MM.1S (cell line): ENCODE measurements at regions not wholly inside any gene's neighbourhood (a gene's known extent, or its start where the extent isn't known, plus 50 kb on each side); places are given as distances from the start of the nearest gene placed in this dataset.

Experiments
- CTCF ChIP-seq: fragments of 300-600 bp; sonication (generic); IDR thresholded peaks from 2 replicates; pipeline ENCODE4 v1.5.1; 2016; ENCODE audit warnings: antibody characterized with exemption, low read length, mixed read lengths
- EZH2 ChIP-seq: fragments of 300-600 bp; sonication (generic); optimal IDR thresholded peaks from 2 replicates; pipeline ENCODE3; 2017; ENCODE audit warnings: low read depth, mild to moderate bottlenecking, antibody characterized with exemption, low read length, mixed read lengths

GRCh38 chr14:25868521-25869314, 729.1 kb downstream of the NOVA1 start:
- TF ChIP-seq CTCF (no peak), EZH2 (no peak)
